ENCODE measurements at regions not wholly inside any gene's neighbourhood (a gene's known extent, or its start where the extent isn't known, plus 50 kb on each side); places are given as distances from the start of the nearest gene placed in this dataset.

GRCh38 chr5:121596882-121597281 lies 254.8 kb upstream of the FTMT start:
- TF ChIP-seq, protein P1, sequence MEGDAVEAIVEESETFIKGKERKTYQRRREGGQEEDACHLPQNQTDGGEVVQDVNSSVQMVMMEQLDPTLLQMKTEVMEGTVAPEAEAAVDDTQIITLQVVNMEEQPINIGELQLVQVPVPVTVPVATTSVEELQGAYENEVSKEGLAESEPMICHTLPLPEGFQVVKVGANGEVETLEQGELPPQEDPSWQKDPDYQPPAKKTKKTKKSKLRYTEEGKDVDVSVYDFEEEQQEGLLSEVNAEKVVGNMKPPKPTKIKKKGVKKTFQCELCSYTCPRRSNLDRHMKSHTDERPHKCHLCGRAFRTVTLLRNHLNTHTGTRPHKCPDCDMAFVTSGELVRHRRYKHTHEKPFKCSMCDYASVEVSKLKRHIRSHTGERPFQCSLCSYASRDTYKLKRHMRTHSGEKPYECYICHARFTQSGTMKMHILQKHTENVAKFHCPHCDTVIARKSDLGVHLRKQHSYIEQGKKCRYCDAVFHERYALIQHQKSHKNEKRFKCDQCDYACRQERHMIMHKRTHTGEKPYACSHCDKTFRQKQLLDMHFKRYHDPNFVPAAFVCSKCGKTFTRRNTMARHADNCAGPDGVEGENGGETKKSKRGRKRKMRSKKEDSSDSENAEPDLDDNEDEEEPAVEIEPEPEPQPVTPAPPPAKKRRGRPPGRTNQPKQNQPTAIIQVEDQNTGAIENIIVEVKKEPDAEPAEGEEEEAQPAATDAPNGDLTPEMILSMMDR (IDR thresholded peaks at IDR 0.05; ENCODE audit: low read depth, low read length) = no peak

GRCh38 chr5:121608826-121609225 lies 242.9 kb upstream of the FTMT start:
- Histone ChIP-seq H3K4me3 (ENCODE audit: low read depth, low read length) (no peak overlapping the region), H3K36me3 (no peaks in the 10 kb centered on the region), H3K9me3 (no peaks in the 10 kb centered on the region), H3K27me3 (no peaks in the 10 kb centered on the region), H3K4me1 (no peaks in the 10 kb centered on the region)
- no peak for DNase-seq
- TF ChIP-seq, protein P1 (IDR thresholded peaks at IDR 0.05; ENCODE audit: low read depth, low read length) = no peak

More at GRCh38 chr5:121596882-121597281, 254.8 kb upstream of the FTMT start:
- no peak overlapping the region for H3K4me3 ChIP-seq (ENCODE audit: low read depth, low read length)
- H3K4me1 ChIP-seq = no peaks in the 10 kb centered on the region
- DNase-seq = peak; percentile 29
- H3K27me3 ChIP-seq = no peaks in the 10 kb centered on the region
- no peaks in the 10 kb centered on the region for H3K36me3 ChIP-seq
- H3K9me3 ChIP-seq = no peaks in the 10 kb centered on the region

DNA sequence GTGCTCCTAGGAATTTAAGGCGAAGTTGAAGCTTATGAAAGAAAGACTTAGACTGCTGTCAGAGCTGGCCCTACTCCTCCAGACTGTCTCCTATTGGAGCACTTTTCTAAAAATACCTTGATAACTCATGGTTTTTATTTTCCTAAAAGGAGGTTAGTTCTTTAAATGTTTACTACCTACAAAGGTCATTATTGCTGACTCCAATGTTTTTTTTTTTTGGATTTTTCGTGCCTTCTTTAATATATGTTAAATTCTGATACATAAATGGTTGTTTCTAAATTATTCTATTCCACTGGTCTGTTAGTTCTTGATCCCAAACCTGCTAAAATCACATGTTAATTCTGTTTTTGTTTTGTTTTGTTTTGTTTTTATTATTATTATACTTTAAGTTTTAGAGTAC lies 227.6 kb upstream of the FTMT start:
- TF ChIP-seq, protein P1 (IDR thresholded peaks at IDR 0.05; ENCODE audit: low read depth, low read length) = no peak
- Histone ChIP-seq H3K4me3 (ENCODE audit: low read depth, low read length) (no peak overlapping the region), H3K4me1 (peaks cover 5% of the 10 kb centered on the region; the same call in 1 of the 2 replicates), H3K27me3 (no peaks in the 10 kb centered on the region), H3K36me3 (no peaks in the 10 kb centered on the region), H3K9me3 (no peaks in the 10 kb centered on the region)
- no peak for DNase-seq

DNA sequence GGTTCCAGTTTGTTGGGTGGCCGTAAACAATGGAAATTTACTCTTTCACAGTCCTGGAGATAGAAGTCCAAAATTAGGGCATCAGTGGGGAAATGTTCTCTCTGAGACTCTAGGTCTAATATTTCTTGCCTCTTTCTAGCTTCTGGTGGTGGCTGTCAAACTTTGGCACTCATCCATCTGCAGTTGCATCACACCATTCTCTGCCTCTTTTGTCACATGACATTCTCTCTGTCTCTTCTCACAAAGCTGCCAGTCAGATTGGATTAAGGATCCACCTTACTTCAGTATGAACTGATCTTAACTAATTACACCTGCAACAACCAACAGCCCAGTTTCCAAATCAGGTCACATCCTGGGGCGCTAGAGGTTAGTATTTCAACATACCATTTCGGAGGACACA lies 222.9 kb upstream of the FTMT start:
- peak; percentile 61 for DNase-seq

DNA sequence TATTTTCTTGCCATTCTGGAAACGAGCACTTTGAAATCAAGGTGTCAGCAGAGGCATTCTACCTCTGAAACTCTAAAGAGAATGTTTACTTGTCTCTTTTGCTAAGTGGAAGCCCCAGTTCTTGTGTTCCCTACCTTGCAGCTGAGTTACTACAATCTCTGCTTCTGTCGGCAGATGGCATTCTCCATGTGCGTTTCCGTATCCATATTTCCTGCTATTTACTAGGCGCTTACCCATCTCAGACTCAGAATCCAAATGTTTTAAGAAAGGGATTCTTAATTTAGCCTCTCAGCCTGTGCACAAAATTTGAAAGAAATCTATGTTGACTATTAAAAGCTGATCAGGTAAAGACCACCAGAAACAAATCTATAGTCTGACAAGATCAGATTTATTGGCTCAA lies 221.3 kb upstream of the FTMT start:
- Histone ChIP-seq H3K27me3 (no peaks in the 10 kb centered on the region), H3K4me1 (peaks cover 16% of the 10 kb centered on the region; the same call in 1 of the 2 replicates), H3K9me3 (no peaks in the 10 kb centered on the region), H3K36me3 (no peaks in the 10 kb centered on the region), H3K4me3 (ENCODE audit: low read depth, low read length) (no peak overlapping the region)
- DNase-seq = peak; percentile 23
- TF ChIP-seq, protein P1 (IDR thresholded peaks at IDR 0.05; ENCODE audit: low read depth, low read length) = peak; percentile 51

More for the DNA sequence above, 222.9 kb upstream of the FTMT start:
- no peaks in the 10 kb centered on the region for H3K27me3 ChIP-seq
- 0 out of 2 replicates have a peak overlapping the region, but pooled peaks have one; percentile 1 for H3K4me3 ChIP-seq (ENCODE audit: low read depth, low read length)
- no peaks in the 10 kb centered on the region for H3K36me3 ChIP-seq
- peaks cover 16% of the 10 kb centered on the region; the same call in 1 of the 2 replicates for H3K4me1 ChIP-seq
- TF ChIP-seq, protein P1 (IDR thresholded peaks at IDR 0.05; ENCODE audit: low read depth, low read length) = no peak
- no peaks in the 10 kb centered on the region for H3K9me3 ChIP-seq

GRCh38 chr5:121634946-121635345 lies 216.7 kb upstream of the FTMT start:
- TF ChIP-seq, protein P1 (IDR thresholded peaks at IDR 0.05; ENCODE audit: low read depth, low read length) = no peak
- Histone ChIP-seq H3K4me3 (ENCODE audit: low read depth, low read length) (no peak overlapping the region), H3K36me3 (no peaks in the 10 kb centered on the region), H3K9me3 (no peaks in the 10 kb centered on the region), H3K4me1 (peaks cover 10% of the 10 kb centered on the region; the same call in 1 of the 2 replicates), H3K27me3 (no peaks in the 10 kb centered on the region)
- no peak for DNase-seq
